Fibroblast of mammary gland (primary cell): ENCODE measurements at regions not wholly inside any gene's neighbourhood (a gene's known extent, or its start where the extent isn't known, plus 50 kb on each side); places are given as distances from the start of the nearest gene placed in this dataset.
"Not testable (repeated sequence)": the region's sequence is repeated elsewhere in the genome, so short reads cannot be mapped to it uniquely, and the experiment has no call there.

Source experiments
- DNase-seq: peaks from one replicate; pipeline ENCODE4 v3.0.0-alpha.2; 2010; ENCODE audit warnings: low read depth
- H3K4me3 ChIP-seq: 2 replicates; pipeline ENCODE4 v1.5.1; 2011; ENCODE audit warnings: low read depth, mild to moderate bottlenecking, low read length, moderate library complexity; ENCODE audit not compliant: control insufficient read depth
- TF ChIP-seq, protein P1 (sequence below): conservative IDR thresholded peaks from 2 replicates; pipeline ENCODE4 v1.5.1; 2011; ENCODE audit warnings: low read depth, low read length, inconsistent platforms; ENCODE audit not compliant: control insufficient read depth, insufficient read depth

DNA sequence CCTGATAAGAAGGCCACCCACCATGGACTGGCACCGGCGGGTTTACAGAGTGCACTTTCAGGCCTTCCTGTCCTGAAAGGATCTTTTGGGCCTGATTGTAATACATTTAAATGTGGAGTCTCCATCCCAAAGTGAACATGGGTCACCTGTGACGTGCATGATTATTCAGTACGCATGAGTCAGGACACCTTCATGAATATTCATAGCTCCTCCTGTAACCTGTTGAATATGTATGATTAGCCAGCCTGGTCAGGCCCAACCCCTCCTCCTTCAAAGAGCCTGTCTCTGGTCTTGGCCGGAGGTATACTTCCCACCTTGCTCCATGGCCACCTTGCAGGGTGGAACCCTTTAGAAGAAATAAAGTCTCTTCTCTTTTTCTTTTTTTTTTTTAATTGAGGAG is 75.9 kb upstream of the NUP50 start:
- TF ChIP-seq, protein P1, sequence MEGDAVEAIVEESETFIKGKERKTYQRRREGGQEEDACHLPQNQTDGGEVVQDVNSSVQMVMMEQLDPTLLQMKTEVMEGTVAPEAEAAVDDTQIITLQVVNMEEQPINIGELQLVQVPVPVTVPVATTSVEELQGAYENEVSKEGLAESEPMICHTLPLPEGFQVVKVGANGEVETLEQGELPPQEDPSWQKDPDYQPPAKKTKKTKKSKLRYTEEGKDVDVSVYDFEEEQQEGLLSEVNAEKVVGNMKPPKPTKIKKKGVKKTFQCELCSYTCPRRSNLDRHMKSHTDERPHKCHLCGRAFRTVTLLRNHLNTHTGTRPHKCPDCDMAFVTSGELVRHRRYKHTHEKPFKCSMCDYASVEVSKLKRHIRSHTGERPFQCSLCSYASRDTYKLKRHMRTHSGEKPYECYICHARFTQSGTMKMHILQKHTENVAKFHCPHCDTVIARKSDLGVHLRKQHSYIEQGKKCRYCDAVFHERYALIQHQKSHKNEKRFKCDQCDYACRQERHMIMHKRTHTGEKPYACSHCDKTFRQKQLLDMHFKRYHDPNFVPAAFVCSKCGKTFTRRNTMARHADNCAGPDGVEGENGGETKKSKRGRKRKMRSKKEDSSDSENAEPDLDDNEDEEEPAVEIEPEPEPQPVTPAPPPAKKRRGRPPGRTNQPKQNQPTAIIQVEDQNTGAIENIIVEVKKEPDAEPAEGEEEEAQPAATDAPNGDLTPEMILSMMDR: no peak
- no peak overlapping the region for H3K4me3 ChIP-seq
- no peak for DNase-seq

DNA sequence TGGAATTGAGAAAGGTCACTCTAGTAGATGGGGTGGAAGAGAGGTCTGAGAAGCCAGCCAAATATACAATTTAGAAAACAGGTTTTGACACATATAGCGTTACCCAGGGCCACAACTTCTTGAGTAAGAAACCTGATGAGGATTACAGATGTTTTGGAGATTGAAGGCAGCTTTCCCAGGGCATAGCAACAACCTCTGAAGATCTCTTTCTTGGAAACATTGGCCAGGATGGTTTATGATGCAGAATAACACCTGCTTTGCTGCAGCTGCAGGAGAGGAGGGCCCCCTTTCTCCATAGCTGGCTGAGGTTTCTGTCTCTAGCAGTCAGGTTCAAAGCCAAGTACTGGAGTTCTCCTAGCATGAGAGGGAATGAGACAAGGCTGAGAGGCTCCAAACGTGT is 75.1 kb upstream of the NUP50 start:
- no peak for DNase-seq
- TF ChIP-seq, protein P1: no peak
- no peak overlapping the region for H3K4me3 ChIP-seq

DNA sequence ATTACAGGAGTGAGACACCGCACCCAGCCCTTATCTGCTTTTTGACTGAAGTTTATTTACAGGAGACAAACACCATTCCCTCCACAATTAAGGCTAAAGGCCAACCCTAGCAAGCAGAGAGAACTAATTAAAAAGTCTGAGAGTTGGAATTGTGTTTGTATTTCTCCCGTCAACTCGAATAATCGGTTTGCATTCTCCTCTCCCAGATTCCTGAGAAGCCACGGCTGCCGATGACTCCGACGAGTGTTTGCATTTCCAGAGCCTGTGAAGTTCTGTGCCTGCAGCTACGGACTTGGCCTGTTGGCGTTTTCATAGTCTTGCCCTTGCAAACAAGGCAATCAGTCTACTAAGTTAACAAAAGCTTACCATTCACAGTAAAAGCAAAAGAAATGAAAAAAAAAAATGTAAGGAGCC is 73.2 kb upstream of the NUP50 start:
- TF ChIP-seq, protein P1: no peak
- no peak overlapping the region for H3K4me3 ChIP-seq
- no peak for DNase-seq

DNA sequence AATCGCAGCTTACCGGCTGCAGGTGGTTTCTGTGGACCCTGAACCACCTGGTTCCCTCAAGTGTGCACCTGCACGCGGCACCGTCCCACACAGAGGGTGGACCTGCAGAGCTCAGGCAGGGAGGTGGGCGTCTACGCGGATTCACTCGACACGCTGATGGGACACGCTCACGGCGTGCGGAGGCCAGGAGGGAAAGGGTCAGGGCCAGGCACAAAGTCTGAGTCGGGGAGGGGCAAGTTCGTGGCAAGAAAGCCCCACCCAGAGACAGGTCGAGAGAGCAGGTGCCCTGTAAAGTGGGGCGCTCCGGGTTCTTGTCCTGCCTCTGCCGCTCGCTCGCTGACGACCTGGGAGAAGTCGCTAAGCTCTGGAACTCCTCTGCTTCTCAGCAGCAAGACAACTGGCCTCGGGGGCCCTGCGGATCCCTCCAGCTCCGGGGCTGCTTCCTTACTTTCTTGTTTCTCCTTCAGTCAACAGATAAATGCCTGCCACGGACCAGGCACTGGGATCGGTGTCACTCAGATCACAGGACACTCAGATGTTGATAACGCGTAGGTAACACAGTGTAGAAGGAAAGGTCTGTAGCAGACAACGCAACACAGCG is 72.4 kb upstream of the NUP50 start:
- H3K4me3 ChIP-seq: no peak overlapping the region
- TF ChIP-seq, protein P1: no peak
- no peak for DNase-seq

DNA sequence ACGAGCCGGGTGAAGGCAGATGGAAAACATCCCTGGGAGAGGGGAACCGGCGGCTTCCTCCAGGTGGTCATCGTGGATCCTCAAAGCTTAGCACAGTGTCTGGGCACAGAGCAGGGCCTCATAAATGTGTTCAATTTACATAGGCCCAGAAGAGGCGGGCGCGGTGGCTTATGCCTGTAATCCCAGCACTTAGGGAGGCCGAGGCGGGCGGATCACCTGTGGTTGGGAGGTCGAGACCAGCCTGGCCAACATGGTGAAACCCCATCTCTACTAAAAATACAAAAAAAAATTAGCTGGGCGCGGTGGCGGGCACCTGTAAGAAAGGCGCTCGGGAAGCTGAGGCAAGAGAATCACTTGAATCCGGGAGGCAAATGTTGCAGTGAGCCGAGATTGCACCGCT is 71.8 kb upstream of the NUP50 start:
- not testable (repeated sequence) for H3K4me3 ChIP-seq, DNase-seq

DNA sequence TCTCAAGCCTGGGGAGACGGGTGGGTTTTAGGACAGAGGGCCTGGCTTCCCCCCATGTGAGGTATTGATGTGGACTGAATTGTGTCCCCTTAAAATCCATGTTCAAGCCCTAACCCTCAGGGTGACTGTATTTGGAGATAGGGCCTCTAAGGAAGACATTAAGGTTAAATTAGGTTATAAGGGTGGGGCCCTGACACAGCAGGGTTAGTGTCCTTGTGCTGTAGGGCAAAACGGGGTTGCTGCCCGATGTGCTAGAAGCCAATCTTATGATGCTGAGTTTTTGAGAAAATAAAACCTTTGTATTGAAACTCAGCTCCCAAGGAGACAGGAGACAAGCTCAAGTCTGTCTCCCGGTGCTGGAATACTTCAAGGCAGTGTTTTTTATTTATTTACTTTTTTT is 71.1 kb upstream of the NUP50 start:
- TF ChIP-seq, protein P1: no peak
- H3K4me3 ChIP-seq: no peak overlapping the region
- DNase-seq: no peak

DNA sequence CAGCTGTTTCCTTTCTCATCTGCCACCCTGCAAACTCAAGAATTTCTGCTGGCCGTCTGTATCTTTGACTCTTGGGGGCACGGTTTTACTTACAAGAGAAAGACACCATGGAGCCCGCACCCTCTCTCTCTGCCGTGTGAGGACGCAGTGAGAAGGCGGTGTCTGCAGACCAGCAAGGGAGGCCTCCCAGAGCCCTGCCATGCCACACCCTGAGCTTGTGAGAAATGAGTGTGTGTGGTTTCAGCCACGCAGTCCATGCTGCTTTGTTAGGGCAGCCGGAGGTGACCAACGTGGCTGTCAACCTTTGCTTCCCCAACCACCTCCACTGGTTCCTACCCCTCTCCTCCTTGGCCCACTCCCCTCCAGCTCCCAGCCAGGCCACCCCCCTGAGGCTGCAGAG is 70.1 kb upstream of the NUP50 start:
- no peak overlapping the region for H3K4me3 ChIP-seq
- TF ChIP-seq, protein P1: no peak
- no peak for DNase-seq
